AG09319 (cell line): ENCODE measurements at regions not wholly inside any gene's neighbourhood (a gene's known extent, or its start where the extent isn't known, plus 50 kb on each side); places are given as distances from the start of the nearest gene placed in this dataset.

Experiments
- DNase-seq: peaks from one replicate; pipeline ENCODE4 v3.0.0-alpha.2; 2010; ENCODE audit warnings: low read depth; ENCODE audit errors: extremely low read depth
- CTCF ChIP-seq: IDR thresholded peaks from 2 replicates; pipeline ENCODE4 v1.5.1; 2011; ENCODE audit warnings: low read depth, mild to moderate bottlenecking, inconsistent platforms, low read length, moderate library complexity

- DNase-seq = no peak
- no peak for TF ChIP-seq CTCF
Measured at GRCh38 chr5:135279328-135279727, 119.7 kb downstream of the MACROH2A1 start.

- TF ChIP-seq CTCF = no peak
- no peak for DNase-seq
Measured at GRCh38 chr5:135276151-135276550, 122.9 kb downstream of the MACROH2A1 start.

- DNase-seq = no peak
- TF ChIP-seq CTCF = no peak
Measured at GRCh38 chr5:135273212-135273611, 125.8 kb downstream of the MACROH2A1 start.

GRCh38 chr5:135272311-135272805, 126.7 kb downstream of the MACROH2A1 start:
- TF ChIP-seq CTCF = no peak
- no peak for DNase-seq

GRCh38 chr5:135271533-135272310, 127.3 kb downstream of the MACROH2A1 start:
- DNase-seq = no peak
- no peak for TF ChIP-seq CTCF

GRCh38 chr5:135269931-135270421, 129.1 kb downstream of the MACROH2A1 start:
- no peak for TF ChIP-seq CTCF
- DNase-seq = no peak

GRCh38 chr5:135269199-135269598, 129.8 kb downstream of the MACROH2A1 start:
- DNase-seq = no peak
- no peak for TF ChIP-seq CTCF
